Neuronal stem cell (in vitro differentiated cells): ENCODE measurements at regions not wholly inside any gene's neighbourhood (a gene's known extent, or its start where the extent isn't known, plus 50 kb on each side); places are given as distances from the start of the nearest gene placed in this dataset.
A peak's percentile ranks its signal among the peaks of the same experiment; 100 is the strongest.

ENCODE experiments used
- DNase-seq: peaks from one replicate; pipeline ENCODE4 v3.0.0-alpha.2; 2013; ENCODE audit warnings: low spot score
- H2AFZ ChIP-seq: one replicate; pipeline ENCODE4 v1.6.1; 2013; ENCODE audit warnings: mild to moderate bottlenecking, low read length, inconsistent platforms
- H2AK5ac ChIP-seq: 2 replicates; pipeline ENCODE4 v1.6.1; 2013; ENCODE audit warnings: low read depth, mild to moderate bottlenecking, inconsistent platforms, low read length, moderate library complexity, mixed read lengths
- H2BK120ac ChIP-seq: 2 replicates; pipeline ENCODE4 v1.6.1; 2013; ENCODE audit warnings: low read depth, mild to moderate bottlenecking, inconsistent platforms, low read length, moderate library complexity, mixed read lengths
- H2BK12ac ChIP-seq: one replicate; pipeline ENCODE4 v1.6.1; 2013; ENCODE audit warnings: low read length, inconsistent platforms
- H2BK15ac ChIP-seq: 2 replicates; pipeline ENCODE4 v1.6.1; 2013; ENCODE audit warnings: mild to moderate bottlenecking, low read length, inconsistent platforms, mixed read lengths
- H2BK5ac ChIP-seq: one replicate; pipeline ENCODE4 v1.6.1; 2013; ENCODE audit warnings: inconsistent platforms, mild to moderate bottlenecking, low read length, moderate library complexity
- H3K14ac ChIP-seq: one replicate; pipeline ENCODE4 v1.6.1; 2013; ENCODE audit warnings: low read length, inconsistent platforms
- H3K18ac ChIP-seq: 2 replicates; pipeline ENCODE4 v1.6.1; 2013; ENCODE audit warnings: low read length, inconsistent platforms
- H3K23ac ChIP-seq: 2 replicates; pipeline ENCODE4 v1.6.1; 2013; ENCODE audit warnings: low read depth, mild to moderate bottlenecking, mixed read lengths, low read length, inconsistent platforms; ENCODE audit not compliant: poor library complexity
- H3K27ac ChIP-seq: replicated peaks from 3 replicates; pipeline ENCODE4 v1.5.1; 2013; ENCODE audit warnings: low read length, inconsistent platforms
- H3K27me3 ChIP-seq, 3 experiments: 2 replicates each; pipeline ENCODE4 v1.6.1; 2013; ENCODE audit warnings: low read length in 3 of 3, mild to moderate bottlenecking in 2 of 3, inconsistent platforms in 1 of 3, low read depth in 1 of 3, mixed read lengths in 1 of 3, moderate library complexity in 1 of 3; ENCODE audit not compliant: control insufficient read depth in 3 of 3, insufficient read depth in 3 of 3
- H3K36me3 ChIP-seq, 2 donors: replicated peaks in 1 of 2; 2 replicates each; pipeline ENCODE4 v1.6.1; 2013; ENCODE audit warnings: low read length in 2 of 2; ENCODE audit not compliant: control insufficient read depth in 2 of 2, insufficient read depth in 2 of 2
- H3K4ac ChIP-seq: 2 replicates; pipeline ENCODE4 v1.6.1; 2013; ENCODE audit warnings: inconsistent platforms, mild to moderate bottlenecking, low read length, moderate library complexity
- H3K4me1 ChIP-seq, 2 donors: 1 replicate in 1 of 2; 2 replicates in 1 of 2; pipeline ENCODE4 v1.6.1; 2013; ENCODE audit warnings: low read length in 2 of 2, low read depth in 1 of 2; ENCODE audit not compliant: control insufficient read depth in 2 of 2, insufficient read depth in 1 of 2
- H3K4me2 ChIP-seq: one replicate; pipeline ENCODE4 v1.6.1; 2013; ENCODE audit warnings: mild to moderate bottlenecking, low read length, inconsistent platforms; ENCODE audit not compliant: insufficient read depth, poor library complexity, severe bottlenecking
- H3K4me3 ChIP-seq, 2 donors: 2 replicates each; pipeline ENCODE4 v1.5.1; 2013; ENCODE audit warnings: low read length in 2 of 2, mild to moderate bottlenecking in 2 of 2, inconsistent platforms in 1 of 2, moderate library complexity in 1 of 2
- H3K79me1 ChIP-seq: one replicate; pipeline ENCODE4 v1.6.1; 2013; ENCODE audit warnings: low read depth, mild to moderate bottlenecking, inconsistent platforms, low read length, moderate library complexity
- H3K9ac ChIP-seq: one replicate; pipeline ENCODE4 v1.6.1; 2013; ENCODE audit warnings: mild to moderate bottlenecking, low read depth, low read length, inconsistent platforms; ENCODE audit not compliant: poor library complexity
- H3K9me3 ChIP-seq, 2 donors: replicated peaks in 1 of 2; 2 replicates each; pipeline versions ENCODE3 to v1.6.1; 2013; ENCODE audit warnings: low read length in 2 of 2, mild to moderate bottlenecking in 2 of 2, inconsistent platforms in 1 of 2, low read depth in 1 of 2, mixed read lengths in 1 of 2, moderate library complexity in 1 of 2; ENCODE audit not compliant: control insufficient read depth in 2 of 2, insufficient read depth in 1 of 2
- H4K8ac ChIP-seq: one replicate; pipeline ENCODE4 v1.6.1; 2013; ENCODE audit warnings: low read depth, mild to moderate bottlenecking, inconsistent platforms, low read length, moderate library complexity
- H4K91ac ChIP-seq: one replicate; pipeline ENCODE4 v1.6.1; 2013; ENCODE audit warnings: low read length, low read depth, mild to moderate bottlenecking, inconsistent platforms; ENCODE audit not compliant: poor library complexity
- WGBS, 2 donors: extraction: QIAGEN DNeasy Blood & Tissue Kit; methylation state at CpG; one replicate each; pipeline ENCODE4 v1.1.7; 2013; ENCODE audit warnings: missing lambda C conversion rate in 2 of 2, mixed read lengths in 1 of 2; ENCODE audit not compliant: insufficient read length in 2 of 2, insufficient replicate concordance in 1 of 2; ENCODE audit errors: extremely low coverage in 2 of 2; 5-methylcytosine and 5-hydroxymethylcytosine counted together

DNA sequence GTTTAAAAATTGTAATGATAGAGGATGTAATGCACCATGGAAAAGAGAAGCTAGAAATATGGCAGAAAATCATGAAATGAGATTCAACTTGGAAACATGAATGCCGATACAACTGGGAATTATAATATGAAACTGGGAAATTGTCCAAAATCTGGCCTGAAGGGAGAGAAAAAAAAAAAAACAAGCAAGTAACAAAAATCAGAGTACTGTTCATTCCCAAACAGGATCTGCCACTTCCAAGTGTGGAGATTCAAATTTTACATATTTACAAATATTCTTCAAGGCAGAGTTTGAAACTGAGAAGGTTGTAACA, 56.6 kb upstream of the MOCS2 start:
- Histone ChIP-seq H4K91ac (no peak overlapping the region), H3K4me3 (no peak overlapping the region), H3K79me1 (no peaks in the 10 kb centered on the region), H3K4me2 (no peak overlapping the region), H3K36me3 (no peaks in the 10 kb centered on the region), H2BK12ac (no peak overlapping the region), H3K4ac (no peak overlapping the region), H3K27me3 (no peaks in the 10 kb centered on the region), H3K4me1 (no peaks in the 10 kb centered on the region), H3K23ac (no peak overlapping the region), H3K9me3 (no peaks in the 10 kb centered on the region), H2BK120ac (no peak overlapping the region), H2BK15ac (no peak overlapping the region), H2BK5ac (no peak overlapping the region), H3K27ac (no peak overlapping the region), H3K9ac (no peak overlapping the region), H3K14ac (no peak overlapping the region), H4K8ac (no peak overlapping the region), H3K18ac (no peak overlapping the region), H2AFZ (no peak overlapping the region), H2AK5ac (no peak overlapping the region)
- no peak for DNase-seq
- WGBS, 2 donors: no CpG with 5 or more reads among the region's 1 CpG

DNA sequence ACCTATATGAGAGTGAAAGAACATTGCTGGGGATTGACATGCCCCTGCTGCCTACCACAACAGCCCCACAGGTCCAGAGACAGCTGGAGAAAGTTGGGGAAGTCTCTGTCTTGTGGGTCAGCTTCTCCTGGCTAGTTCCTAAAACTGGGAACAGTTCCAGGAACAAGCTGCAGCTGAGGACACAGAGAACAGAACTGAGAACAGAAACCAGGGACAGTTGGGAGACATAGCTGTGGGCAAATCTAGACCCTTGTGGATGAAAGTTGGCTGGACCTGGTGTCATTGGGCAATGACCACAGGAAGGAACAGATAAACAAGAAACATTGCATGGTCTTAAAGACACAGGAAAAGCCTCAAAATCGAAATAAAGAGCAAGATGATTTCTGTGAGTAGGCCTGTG, 58.3 kb upstream of the MOCS2 start:
- H2BK120ac ChIP-seq: no peak overlapping the region
- no peak overlapping the region for H3K23ac ChIP-seq
- H3K4ac ChIP-seq: no peak overlapping the region
- no peak overlapping the region for H3K4me3 ChIP-seq
- no peaks in the 10 kb centered on the region for H3K27me3 ChIP-seq
- H4K8ac ChIP-seq: no peak overlapping the region
- H3K9me3 ChIP-seq: no peaks in the 10 kb centered on the region
- H3K14ac ChIP-seq: no peak overlapping the region
- H3K79me1 ChIP-seq: no peaks in the 10 kb centered on the region
- H3K36me3 ChIP-seq: no peaks in the 10 kb centered on the region
- no peak overlapping the region for H2BK15ac ChIP-seq
- no peak overlapping the region for H2BK12ac ChIP-seq
- H2BK5ac ChIP-seq: no peak overlapping the region
- no peak overlapping the region for H3K18ac ChIP-seq
- H4K91ac ChIP-seq: no peak overlapping the region
- H3K4me2 ChIP-seq: no peak overlapping the region
- H3K27ac ChIP-seq: no peak overlapping the region
- no peak overlapping the region for H2AK5ac ChIP-seq
- no peak overlapping the region for H2AFZ ChIP-seq
- no peak overlapping the region for H3K9ac ChIP-seq
- WGBS, 2 donors: no CpG with 5 or more reads among the region's 1 CpG
- H3K4me1 ChIP-seq: no peaks in the 10 kb centered on the region
- no peak for DNase-seq

DNA sequence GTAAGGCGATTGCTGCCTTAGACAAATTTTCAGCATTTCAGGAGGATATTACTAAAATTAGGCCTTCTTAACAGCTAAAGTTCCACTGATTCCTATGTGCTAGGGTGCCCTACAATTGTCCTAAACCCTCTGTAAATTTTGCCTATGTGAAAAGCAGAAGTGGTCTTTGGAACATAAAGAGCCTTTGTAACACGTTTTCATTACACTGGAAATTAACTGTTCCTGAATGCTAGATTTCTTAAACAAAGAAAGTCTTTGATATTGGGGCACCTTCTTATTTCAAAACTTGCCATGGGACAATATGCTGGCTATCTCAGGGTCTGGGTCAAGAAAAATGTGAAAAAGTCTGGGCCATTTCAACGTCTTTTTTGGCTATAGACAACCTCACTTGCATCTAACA, 60.4 kb upstream of the MOCS2 start:
- Histone ChIP-seq H4K8ac (no peak overlapping the region), H2BK120ac (no peak overlapping the region), H3K9ac (no peak overlapping the region), H3K27ac (no peak overlapping the region), H2BK5ac (no peak overlapping the region), H3K79me1 (no peaks in the 10 kb centered on the region), H2AFZ (no peak overlapping the region), H3K14ac (no peak overlapping the region), H2BK15ac (no peak overlapping the region), H3K4me2 (no peak overlapping the region), H2AK5ac (no peak overlapping the region), H4K91ac (no peak overlapping the region), H2BK12ac (no peak overlapping the region), H3K4me1 (no peaks in the 10 kb centered on the region), H3K4me3 (no peak overlapping the region), H3K4ac (no peak overlapping the region), H3K18ac (no peak overlapping the region), H3K27me3 (no peaks in the 10 kb centered on the region), H3K23ac (no peak overlapping the region), H3K9me3 (no peaks in the 10 kb centered on the region), H3K36me3 (no peaks in the 10 kb centered on the region)
- no CpG with 5 or more reads among the region's 3 CpGs for WGBS, 2 donors
- DNase-seq: no peak

DNA sequence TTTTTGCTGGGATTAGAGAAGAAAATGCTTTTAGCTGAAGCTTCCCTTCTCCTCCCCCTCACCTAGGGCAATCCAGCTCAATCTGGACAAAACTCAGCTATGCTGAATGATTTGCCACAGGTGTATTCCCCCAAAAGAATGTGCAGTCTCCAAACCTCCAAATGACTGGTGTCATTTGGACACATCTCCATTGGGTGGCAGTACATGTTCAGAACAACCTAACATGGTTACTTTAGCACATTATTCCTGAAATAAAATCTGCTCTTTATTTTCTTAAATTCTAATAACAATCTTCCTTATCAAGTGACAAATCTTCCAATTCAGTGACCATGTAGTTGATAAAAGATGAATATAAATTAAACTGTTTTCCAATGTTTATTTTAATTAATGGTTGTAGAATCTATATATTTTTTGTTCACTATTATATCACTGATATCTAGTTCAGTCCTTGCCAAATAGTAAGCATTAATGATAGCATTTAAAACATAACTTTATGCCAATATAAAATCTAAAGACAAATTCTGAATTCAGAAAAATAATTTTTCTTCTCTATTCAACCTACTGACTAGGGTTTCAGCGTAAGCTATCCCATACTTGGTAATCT, 61.3 kb upstream of the MOCS2 start:
- H3K9ac ChIP-seq: no peak overlapping the region
- H3K4me3 ChIP-seq: no peak overlapping the region
- no peak overlapping the region for H4K91ac ChIP-seq
- no peak overlapping the region for H2BK120ac ChIP-seq
- DNase-seq: peak; percentile 17
- no peak overlapping the region for H3K4me2 ChIP-seq
- no peak overlapping the region for H4K8ac ChIP-seq
- WGBS, 2 donors: no CpG with 5 or more reads among the region's 1 CpG
- H2BK15ac ChIP-seq: no peak overlapping the region
- H3K36me3 ChIP-seq: no peaks in the 10 kb centered on the region
- H3K23ac ChIP-seq: no peak overlapping the region
- no peak overlapping the region for H3K27ac ChIP-seq
- H3K4me1 ChIP-seq: no peaks in the 10 kb centered on the region
- no peak overlapping the region for H3K14ac ChIP-seq
- H2BK12ac ChIP-seq: no peak overlapping the region
- H3K18ac ChIP-seq: no peak overlapping the region
- no peaks in the 10 kb centered on the region for H3K79me1 ChIP-seq
- H3K27me3 ChIP-seq: no peaks in the 10 kb centered on the region
- no peak overlapping the region for H2BK5ac ChIP-seq
- H2AK5ac ChIP-seq: no peak overlapping the region
- no peaks in the 10 kb centered on the region for H3K9me3 ChIP-seq
- no peak overlapping the region for H2AFZ ChIP-seq
- no peak overlapping the region for H3K4ac ChIP-seq
